HCT116 (cell line): ENCODE measurements at regions not wholly inside any gene's neighbourhood (a gene's known extent, or its start where the extent isn't known, plus 50 kb on each side); places are given as distances from the start of the nearest gene placed in this dataset.

Experiments used
- ATAC-seq: fragments of 200-7000 bp; cut with Tn5 transposase; 2 replicates; pipeline ENCODE4 v1.9.1; 2020; ENCODE audit warnings: mild to moderate bottlenecking, moderate library complexity
- BruUV-seq: library from RNA; stranded (reverse); fragments of 400-500 nt; replicated peaks from 2 replicates; lab custom pipeline; 2021; lab: Mats Ljungman, UMichigan
- CTCF ChIA-PET: fragments of 300-600 bp; sonication (Branson Sonifier 250); formaldehyde crosslinking; loops from one replicate; lab custom pipeline; 2021; ENCODE audit warnings: antibody characterized with exemption; lab: Charles Lee
- POLR2A ChIA-PET: fragments of 300-600, 350-600 bp; sonication (Branson Sonifier 250); formaldehyde crosslinking; loops from one replicate; lab custom pipeline; 2021; ENCODE audit warnings: antibody characterized with exemption; lab: Charles Lee
- RAD21 ChIA-PET, 2 experiments: fragments of 300-600 bp; sonication (Branson Sonifier 250); formaldehyde crosslinking; loops; one replicate each; lab custom pipeline; 2023; ENCODE audit warnings: low total read pairs in 2 of 2; ENCODE audit not compliant: uncharacterized antibody in 2 of 2, unreplicated experiment in 2 of 2, low non-redundant PET in 1 of 2; lab: Charles Lee
- DNase-seq: peaks from one replicate; pipeline ENCODE4 v3.0.0-alpha.2; 2010; ENCODE audit warnings: low read depth, low spot score
- H2AFZ ChIP-seq: fragments of 200-600 bp; shearing (Covaris generic), sonication (generic); 2 replicates; pipeline ENCODE4 v1.6.1; 2017; ENCODE audit warnings: low read depth, mixed run types, mixed read lengths, antibody characterized with exemption, low read length; ENCODE audit not compliant: poor library complexity, severe bottlenecking
- H3K27ac ChIP-seq: 2 replicates; pipeline ENCODE4 v1.5.1; 2012; ENCODE audit warnings: low read depth, low read length
- H3K27me3 ChIP-seq: fragments of 200-600 bp; sonication (generic); 2 replicates; pipeline ENCODE4 v1.6.1; 2016; ENCODE audit warnings: mixed run types, low read length, mixed read lengths; ENCODE audit not compliant: insufficient read depth
- H3K36me3 ChIP-seq, 2 experiments: fragments of 200-500 bp in 1 of 2; fragments of 200-600 bp in 1 of 2; sonication (Bioruptor generic) in 1 of 2; sonication (generic) in 1 of 2; 2 replicates each; pipeline versions ENCODE4 v1.5.1 to v1.6.1; 2014 to 2016; ENCODE audit warnings: low read length in 2 of 2, inconsistent platforms in 1 of 2, mixed read lengths in 1 of 2, mixed run types in 1 of 2; ENCODE audit not compliant: insufficient read depth in 2 of 2, control insufficient read depth in 1 of 2
- H3K4me1 ChIP-seq, 2 experiments: fragments of 200-600 bp in 1 of 2; sonication (generic) in 1 of 2; 2 replicates each; pipeline versions ENCODE4 v1.5.1 to v1.6.1; 2012 to 2017; ENCODE audit warnings: low read length in 2 of 2, inconsistent platforms in 1 of 2, mild to moderate bottlenecking in 1 of 2, mixed read lengths in 1 of 2, mixed run types in 1 of 2, moderate library complexity in 1 of 2; ENCODE audit not compliant: insufficient read depth in 2 of 2, control insufficient read depth in 1 of 2
- H3K4me2 ChIP-seq: fragments of 200-600 bp; sonication (generic); 2 replicates; pipeline ENCODE4 v1.6.1; 2017; ENCODE audit warnings: mixed run types, low read length, mixed read lengths
- H3K4me3 ChIP-seq, 2 experiments: fragments of 200-600 bp in 1 of 2; sonication (generic) in 1 of 2; replicated peaks in 1 of 2; 2 replicates each; pipeline ENCODE4 v1.5.1; 2011 to 2016; ENCODE audit warnings: low read length in 2 of 2, control low read depth in 1 of 2, low read depth in 1 of 2, mild to moderate bottlenecking in 1 of 2, mixed read lengths in 1 of 2, mixed run types in 1 of 2
- H3K79me2 ChIP-seq: fragments of 200-600 bp; sonication (generic); 2 replicates; pipeline ENCODE4 v1.6.1; 2017; ENCODE audit warnings: mild to moderate bottlenecking, mixed run types, low read length, moderate library complexity, mixed read lengths; ENCODE audit not compliant: insufficient read depth
- H3K9ac ChIP-seq: fragments of 200-600 bp; sonication (generic); 2 replicates; pipeline ENCODE4 v1.6.1; 2016; ENCODE audit warnings: low read length, mixed read lengths
- H3K9me2 ChIP-seq: fragments of 200-600 bp; sonication (generic), shearing (Covaris generic); 2 replicates; pipeline ENCODE4 v1.6.1; 2017; ENCODE audit warnings: mixed run types, mild to moderate bottlenecking, moderate library complexity; ENCODE audit not compliant: insufficient read depth
- H3K9me3 ChIP-seq, 2 experiments: fragments of 200-500 bp in 1 of 2; fragments of 200-600 bp in 1 of 2; sonication (Bioruptor generic) in 1 of 2; sonication (generic) in 1 of 2; 2 replicates each; pipeline ENCODE4 v1.6.1; 2014 to 2017; ENCODE audit warnings: low read length in 2 of 2, mixed read lengths in 2 of 2, inconsistent platforms in 1 of 2, low read depth in 1 of 2, mild to moderate bottlenecking in 1 of 2, mixed run types in 1 of 2, moderate library complexity in 1 of 2; ENCODE audit not compliant: control insufficient read depth in 1 of 2, insufficient read depth in 1 of 2
- H4K20me1 ChIP-seq: fragments of 200-600 bp; sonication (generic), shearing (Covaris generic); 2 replicates; pipeline ENCODE4 v1.6.1; 2017; ENCODE audit warnings: mixed run types, mild to moderate bottlenecking, moderate library complexity; ENCODE audit not compliant: insufficient read depth
- CEBPB ChIP-seq: IDR thresholded peaks from 2 replicates; pipeline ENCODE4 v1.6.1; 2012; ENCODE audit warnings: low read depth
- EGR1 ChIP-seq: IDR thresholded peaks from 2 replicates; pipeline ENCODE4 v1.6.1; 2012; ENCODE audit warnings: low read depth
- ELF1 ChIP-seq: IDR thresholded peaks from 2 replicates; pipeline ENCODE4 v1.6.1; 2012; ENCODE audit warnings: low read depth, borderline replicate concordance
- EZH2phosphoT487 ChIP-seq: fragments of 200-600 bp; IDR thresholded peaks from 2 replicates; pipeline ENCODE4 v1.6.1; 2018; ENCODE audit warnings: antibody characterized with exemption, borderline replicate concordance
- FOSL1 ChIP-seq: IDR thresholded peaks from 2 replicates; pipeline ENCODE4 v1.6.1; 2012; ENCODE audit warnings: low read depth
- JUND ChIP-seq: IDR thresholded peaks from 2 replicates; pipeline ENCODE4 v1.6.1; 2012
- POLR2AphosphoS5 ChIP-seq: IDR thresholded peaks from 2 replicates; pipeline ENCODE4 v1.6.1; 2011; ENCODE audit warnings: mild to moderate bottlenecking, low read depth, low read length, moderate library complexity
- SIN3A ChIP-seq: IDR thresholded peaks from 2 replicates; pipeline ENCODE4 v1.6.1; 2012; ENCODE audit warnings: low read depth
- TCF7L2 ChIP-seq: IDR thresholded peaks from 2 replicates; pipeline ENCODE4 v1.7.0; 2011; ENCODE audit warnings: borderline replicate concordance, inconsistent platforms; ENCODE audit not compliant: insufficient read depth, insufficient read length; ENCODE audit errors: extremely low read depth
- intact Hi-C: fragments of 100-400 bp; cut with micrococcal nuclease; formaldehyde crosslinking; loops from 2 replicates; pipeline ENCODE4 v1.10.0; 2022
- TF ChIP-seq, protein P1 (sequence below): IDR thresholded peaks from 2 replicates; pipeline ENCODE4 v1.6.1; 2012

GRCh38 chr7:136605532-136606329 lies 262.7 kb upstream of the CHRM2 start (continued):
- TF ChIP-seq ELF1 (no peak), FOSL1 (no peak), CEBPB (no peak), TCF7L2 (no peak)
- TF ChIP-seq, protein P1, sequence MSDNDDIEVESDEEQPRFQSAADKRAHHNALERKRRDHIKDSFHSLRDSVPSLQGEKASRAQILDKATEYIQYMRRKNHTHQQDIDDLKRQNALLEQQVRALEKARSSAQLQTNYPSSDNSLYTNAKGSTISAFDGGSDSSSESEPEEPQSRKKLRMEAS, result no peak

DNA sequence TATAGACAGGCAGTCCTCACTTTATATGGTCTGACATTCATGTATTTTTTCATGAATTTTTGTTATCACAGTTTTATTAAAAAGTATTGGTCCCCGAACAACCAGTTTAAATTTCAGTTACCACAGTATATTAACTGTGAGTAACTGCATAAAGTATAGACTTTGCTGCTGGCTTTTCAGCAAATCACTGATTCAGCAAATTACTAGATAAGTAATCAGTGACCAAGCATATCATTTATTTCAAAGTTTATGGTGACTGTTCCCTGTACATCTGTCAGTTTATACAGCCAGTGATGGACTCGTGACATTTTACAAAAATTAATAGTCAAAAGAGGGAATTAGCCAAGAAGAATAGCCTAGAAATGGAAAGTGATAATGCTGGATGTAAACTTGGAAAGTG lies 266.7 kb upstream of the CHRM2 start:
- CTCF ChIA-PET, result no interaction called here
- no peak overlapping the region for H3K4me2 ChIP-seq
- POLR2A ChIA-PET, result no interaction called here
- no peaks in the 10 kb centered on the region for H3K9me2 ChIP-seq
- H3K27me3 ChIP-seq, result no peaks in the 10 kb centered on the region
- H3K79me2 ChIP-seq, result no peaks in the 10 kb centered on the region
- no peak for DNase-seq
- H3K27ac ChIP-seq, result no peak overlapping the region
- H3K36me3 ChIP-seq, result no peaks in the 10 kb centered on the region
- peaks cover 4 to 5% of the 10 kb centered on the region in 2 experiments; a peak in 2 of 4 replicates for H3K9me3 ChIP-seq
- no peak for ATAC-seq
- RAD21 ChIA-PET, result no interaction called here
- no peak overlapping the region for H2AFZ ChIP-seq
- BruUV-seq, result no TSS peak
- no peak overlapping the region for H3K9ac ChIP-seq
- intact Hi-C loops, result no loop called here
- TF ChIP-seq CEBPB, result no peak
- no peak for TF ChIP-seq EZH2phosphoT487
- TF ChIP-seq, protein P1, result no peak
- TF ChIP-seq TCF7L2, result no peak
- TF ChIP-seq SIN3A, result no peak
- no peak for TF ChIP-seq JUND
- no peak for TF ChIP-seq POLR2AphosphoS5
- no peak for TF ChIP-seq EGR1
- TF ChIP-seq, all 23 proteins: peak for 0
- Histone ChIP-seq H4K20me1 (no peaks in the 10 kb centered on the region), H3K4me3 (no peak overlapping the region), H3K4me1 (no peaks in the 10 kb centered on the region)
